Mucosa of gallbladder (tissue), 1 donor: ENCODE measurements at regions not wholly inside any gene's neighbourhood (a gene's known extent, or its start where the extent isn't known, plus 50 kb on each side); places are given as distances from the start of the nearest gene placed in this dataset.

Experiments used
- DNase-seq: peaks from one replicate; pipeline ENCODE4 v3.0.0-alpha.2; 2020; ENCODE audit warnings: low spot score
- donor health status: DM: no; HTN: no; CAD: no.

DNA sequence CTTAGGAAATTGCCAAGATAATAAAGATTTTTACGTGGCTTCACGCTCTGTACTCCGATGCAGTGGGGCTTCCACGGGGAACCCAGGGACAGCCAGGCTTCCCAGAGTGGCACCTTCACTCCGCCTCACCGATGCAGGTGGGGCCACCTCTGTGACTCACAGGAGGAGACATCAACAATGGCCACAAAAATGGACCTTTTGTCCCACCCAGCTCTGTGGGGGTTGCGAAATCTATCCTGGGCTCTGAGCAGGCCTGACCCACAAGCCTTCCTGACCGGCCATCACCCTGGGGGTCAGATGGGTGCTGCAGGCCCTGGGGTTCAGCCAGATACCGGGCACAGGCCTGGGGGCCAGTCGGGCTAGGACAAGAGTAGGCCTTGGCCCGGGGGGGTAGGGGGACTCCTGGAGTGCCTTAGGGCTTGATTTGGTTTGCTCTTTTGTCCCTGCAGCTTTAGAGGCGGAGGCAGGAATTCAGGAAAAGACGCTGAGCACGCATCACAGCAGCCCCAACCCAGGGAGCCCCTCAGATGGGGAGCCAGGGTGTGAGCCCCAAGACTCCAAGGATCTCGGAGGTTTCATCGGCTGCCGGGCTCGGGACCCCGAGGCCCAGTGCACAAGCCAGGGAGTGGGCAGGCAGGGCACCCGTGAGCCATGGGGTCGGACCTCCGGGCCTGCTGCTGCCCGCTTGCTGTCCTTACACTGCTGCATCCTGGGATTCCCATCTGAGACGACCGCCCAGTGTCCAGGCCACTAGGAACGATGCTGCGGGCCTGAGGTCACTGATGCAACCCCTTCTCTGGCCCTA is 136.5 kb upstream of the NKX1-1 start:
- DNase-seq = no peak

DNA sequence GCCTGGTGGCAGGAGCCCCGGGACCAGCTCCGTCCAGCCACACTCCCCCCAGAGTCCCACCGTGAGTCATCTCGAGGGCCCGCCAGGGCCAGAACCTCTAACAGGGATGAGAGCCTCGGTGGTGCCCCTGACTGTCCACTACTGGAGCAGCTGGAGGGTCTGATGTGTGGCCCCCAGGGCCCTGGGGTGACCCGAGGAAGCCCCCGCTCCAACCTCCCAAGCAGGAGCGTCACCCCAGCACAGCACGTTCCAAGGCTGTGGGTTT is 135.9 kb upstream of the NKX1-1 start:
- no peak for DNase-seq

DNA sequence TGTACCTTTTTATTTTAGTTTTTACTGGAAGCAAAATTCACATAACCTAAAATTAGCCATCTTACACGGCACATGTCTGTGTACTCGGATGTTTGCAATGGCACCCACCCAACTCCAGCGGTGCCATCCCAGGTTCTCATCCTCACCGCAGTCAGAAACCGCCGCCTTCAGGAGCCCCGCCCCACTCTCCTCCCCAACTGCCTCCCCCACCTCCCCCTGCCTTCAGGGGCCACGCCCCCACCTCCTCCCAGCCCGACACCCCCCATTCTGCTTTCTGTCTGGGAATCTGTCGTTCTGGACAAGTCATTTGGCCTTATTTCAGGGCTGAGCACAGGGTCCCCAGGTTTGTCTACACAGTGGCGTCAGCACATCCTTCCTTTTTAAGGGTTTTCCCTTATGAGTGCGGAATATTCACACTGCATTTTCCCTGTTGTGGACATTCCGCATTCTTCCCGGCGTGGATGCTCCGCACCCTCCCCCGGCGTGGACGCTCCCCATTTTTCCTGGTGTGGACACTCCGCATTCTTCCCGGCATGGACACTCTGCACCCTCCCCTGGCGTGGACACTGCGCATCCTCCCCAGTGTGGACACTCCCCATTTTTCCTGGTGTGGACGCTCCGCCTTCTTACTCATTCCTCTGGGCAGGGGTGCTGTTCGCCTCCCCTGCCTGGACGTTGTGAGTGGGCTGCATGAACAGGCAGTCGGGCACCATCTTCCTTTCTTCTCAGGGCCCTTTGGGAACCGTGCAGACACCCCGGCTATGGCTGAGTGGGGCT is 135.4 kb upstream of the NKX1-1 start:
- no peak for DNase-seq

DNA sequence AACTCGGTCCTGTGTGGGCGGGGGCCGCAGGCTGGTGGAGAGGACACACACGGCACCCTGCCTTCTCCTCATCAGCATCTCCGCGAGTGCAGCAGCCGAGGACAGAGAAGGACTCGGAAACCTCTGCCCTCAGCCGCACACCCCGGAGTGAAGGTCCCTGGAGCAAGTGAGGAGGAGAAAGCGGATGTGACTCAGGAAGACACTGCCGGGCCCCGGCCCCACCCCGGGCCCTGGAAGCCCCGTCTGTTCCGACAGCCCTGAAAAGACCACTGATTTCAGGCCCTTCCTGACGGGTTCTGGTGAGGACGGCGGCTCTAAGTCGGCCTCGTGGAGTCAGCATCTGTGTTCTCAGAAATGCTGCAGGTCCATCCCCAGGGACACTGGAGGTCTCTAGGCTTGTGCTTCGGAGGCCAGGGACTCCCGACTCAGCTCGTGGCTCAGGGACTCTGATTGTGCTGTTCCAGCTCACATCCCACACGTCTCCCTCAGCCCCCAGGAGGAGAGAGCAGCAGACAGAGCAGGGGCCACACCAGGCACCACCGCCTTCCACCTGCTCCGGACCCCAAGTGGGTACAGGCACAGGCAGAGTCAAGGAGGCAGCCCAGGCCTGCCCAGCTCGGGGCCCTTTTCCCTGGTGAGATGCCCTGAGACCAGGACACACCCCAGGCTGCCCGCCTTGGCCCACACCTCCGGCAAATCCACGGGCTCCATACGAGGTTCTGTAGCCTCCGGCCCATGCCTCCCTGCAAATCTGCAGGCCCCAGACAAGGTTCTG is 134.5 kb upstream of the NKX1-1 start:
- no peak for DNase-seq

DNA sequence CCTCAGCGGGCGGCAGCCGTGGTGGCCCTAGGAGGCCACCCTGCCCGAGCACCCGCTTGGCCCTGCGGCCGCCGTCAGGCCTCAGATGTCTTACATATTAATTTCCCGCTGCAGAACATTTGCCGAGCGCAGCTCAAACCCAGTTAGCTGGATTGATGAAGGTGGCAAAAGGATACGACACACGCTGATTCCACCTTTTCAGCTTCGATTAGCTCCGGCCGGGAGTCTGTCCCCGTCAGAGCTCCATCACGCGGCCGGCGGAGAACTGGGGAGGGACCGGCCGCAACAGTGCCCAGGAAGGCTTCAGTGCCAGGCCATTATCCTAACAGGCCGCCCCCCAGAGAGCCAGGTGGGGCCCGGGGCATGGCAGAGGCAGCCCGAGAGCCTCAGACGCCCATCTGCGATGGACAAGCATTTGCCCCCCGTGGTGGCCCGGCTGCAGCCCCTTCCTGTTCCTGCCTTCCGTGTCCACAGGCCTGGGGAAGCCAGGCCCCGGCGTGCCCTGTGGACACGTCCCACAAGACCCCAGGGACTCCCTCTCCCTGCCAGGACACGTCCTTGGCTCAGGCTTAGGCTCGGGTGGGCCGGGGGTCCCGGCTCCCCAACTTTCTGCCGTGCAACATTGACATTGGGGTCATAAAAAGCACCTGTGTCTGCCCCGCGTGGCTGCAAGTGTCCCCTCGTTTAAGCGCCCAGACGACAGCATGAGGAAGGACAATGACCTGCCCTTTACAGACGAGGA is 133.8 kb upstream of the NKX1-1 start:
- no peak for DNase-seq

DNA sequence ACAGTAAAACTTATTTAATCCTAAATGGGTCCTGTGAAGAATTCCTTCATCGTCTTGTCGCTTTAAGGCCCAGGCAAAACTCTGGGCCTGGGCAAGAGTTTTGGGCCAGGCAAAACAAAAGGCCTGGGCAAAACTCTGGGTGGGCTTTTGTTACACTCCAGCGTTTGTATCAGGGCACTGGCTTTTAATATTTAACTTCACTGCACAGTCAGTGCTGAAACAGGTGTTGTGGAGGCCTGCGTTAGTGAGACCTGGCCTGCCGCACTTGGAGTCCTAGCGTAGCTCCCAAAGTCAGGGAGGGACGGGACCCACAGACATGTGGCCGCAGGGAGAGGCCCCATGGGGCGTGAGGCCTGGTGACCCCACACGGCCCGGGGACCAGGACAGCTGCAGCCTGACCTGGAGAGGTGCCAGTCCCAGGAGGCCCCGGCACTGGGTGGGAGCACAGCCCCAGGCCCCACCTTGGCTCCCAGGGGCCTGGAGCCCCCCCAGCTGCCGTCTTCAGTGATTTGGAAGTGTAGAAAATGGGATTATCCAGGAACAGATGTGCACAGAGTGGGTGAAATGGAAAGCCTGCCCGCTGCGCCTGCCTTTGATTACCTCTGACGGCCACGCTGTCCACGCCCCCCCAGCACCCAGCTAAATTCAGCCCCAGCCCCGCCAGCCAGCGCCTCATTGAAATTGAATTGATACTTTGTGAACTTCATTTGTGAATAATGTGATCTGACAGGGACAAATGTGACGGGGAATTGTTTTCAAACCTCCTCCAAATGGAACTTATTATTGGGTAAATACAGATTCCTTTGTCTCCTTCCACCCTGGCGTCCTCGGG is 132.9 kb upstream of the NKX1-1 start:
- DNase-seq = no peak

DNA sequence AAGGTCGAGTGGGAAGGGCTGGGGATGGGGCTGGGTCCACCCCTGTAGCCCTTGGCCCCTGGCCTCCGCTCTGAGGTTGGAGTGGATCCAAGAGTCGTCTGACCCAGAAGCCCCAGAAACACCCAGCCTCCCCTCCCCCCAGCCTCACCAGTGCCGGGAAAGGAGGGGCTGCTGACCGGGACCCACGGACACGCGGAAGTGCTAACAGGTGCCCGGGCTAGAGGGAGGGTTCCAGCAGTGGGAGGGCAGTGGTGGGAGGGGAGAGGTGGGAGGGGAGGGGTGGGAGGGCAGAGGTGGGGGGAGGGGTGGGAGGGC is 131.8 kb upstream of the NKX1-1 start:
- DNase-seq = no peak

DNA sequence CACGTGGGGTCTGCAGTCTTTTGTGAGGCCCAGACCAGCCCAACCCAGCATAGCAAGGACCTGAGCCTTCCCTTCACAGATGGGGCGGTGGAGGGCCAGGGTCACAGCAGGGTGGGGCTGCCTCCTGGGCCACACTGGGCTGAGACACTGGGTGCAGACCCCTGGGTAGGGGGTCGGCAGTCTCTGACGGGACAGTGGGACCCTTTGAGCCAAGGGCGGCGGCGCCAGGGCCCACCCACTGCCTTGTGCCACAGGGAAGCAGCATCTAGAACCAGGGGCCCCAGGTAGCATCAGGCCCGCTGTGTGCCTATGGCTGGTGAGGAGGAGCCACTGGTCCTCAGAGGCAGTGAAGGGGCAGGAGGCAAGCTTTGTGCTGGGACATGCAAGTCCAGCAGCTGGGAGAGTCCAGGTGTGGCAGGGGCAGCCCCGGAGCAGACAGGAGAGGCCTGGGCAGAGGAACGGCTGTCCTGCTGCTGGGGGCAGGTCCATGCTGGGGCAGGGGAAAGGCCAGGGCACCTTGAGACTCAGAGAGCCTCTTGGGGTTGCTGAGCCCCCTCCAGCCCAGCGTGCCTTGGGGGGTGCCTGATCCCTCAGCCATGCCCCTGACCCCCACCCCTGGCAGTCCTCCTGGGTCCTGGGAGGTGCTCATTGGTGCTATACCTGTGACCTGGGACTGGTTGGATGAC is 131.3 kb upstream of the NKX1-1 start:
- no peak for DNase-seq

DNA sequence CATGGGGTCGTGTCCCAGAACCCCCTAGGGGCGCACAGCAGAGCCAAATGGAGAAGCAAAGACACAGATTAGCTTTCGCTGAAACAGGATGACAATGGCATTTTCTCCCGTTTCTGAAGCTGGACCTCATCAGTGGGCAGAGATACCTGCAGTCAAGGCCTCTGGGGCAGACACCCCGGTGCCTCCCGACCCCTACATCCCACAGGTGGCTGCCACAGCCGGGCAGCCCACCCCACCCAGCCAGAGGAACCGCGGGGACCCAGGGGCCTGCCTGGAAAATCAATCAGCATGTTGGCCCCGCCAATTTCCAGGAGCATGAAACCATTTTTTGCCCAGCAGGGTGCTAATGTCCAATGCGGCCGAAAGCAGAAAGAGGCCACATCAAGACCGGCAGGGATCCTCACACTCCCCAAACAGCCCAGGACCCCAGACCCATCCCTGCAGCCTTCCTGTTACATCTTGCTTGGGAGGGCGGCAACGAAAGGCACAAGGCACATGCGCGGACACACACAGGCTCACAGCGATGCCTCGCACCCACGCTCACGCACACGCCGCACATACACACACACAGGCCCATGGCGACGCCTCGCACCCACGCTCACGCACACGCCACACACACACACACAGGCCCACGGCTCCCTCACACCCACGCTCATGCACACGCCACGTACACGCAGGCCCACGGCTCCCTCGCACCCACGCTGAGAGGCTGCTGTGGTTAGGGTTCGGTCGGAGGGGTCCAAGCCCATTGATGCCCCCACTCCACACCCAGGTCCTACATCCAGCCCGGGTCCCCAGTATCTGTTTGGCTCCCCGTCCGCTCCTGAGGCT is 130.6 kb upstream of the NKX1-1 start:
- DNase-seq = no peak

DNA sequence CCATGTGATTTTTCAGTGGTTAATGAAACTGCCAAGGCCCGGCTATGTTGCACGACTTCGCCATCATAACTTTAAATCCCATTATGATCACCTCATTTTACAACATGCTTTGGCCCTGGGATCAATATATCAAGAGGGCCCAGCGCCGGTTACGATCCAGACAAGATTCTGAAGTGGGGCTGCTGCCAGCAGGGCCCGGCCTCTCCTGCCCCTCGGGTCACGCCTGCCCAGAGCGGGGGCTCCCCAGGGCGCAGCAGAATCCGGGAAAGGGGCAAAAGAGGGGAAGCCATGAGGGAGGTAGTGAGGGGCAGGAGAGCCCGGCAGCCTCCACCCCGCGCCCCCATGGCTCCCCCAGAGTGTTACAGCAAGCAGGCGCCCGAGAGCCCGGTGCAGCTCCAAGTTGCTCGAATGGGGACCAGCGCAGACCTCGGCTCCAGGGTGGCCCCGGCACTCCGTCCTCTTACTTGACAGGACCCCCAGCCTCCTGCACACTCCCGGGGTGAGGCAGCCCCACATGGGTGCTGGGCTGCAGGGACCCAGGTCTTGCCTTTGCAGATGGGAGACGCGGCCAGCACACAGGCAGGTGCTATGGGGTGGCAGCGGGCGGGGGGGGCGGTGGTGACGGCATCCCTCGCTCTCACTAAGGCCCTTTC is 129.8 kb upstream of the NKX1-1 start:
- DNase-seq = no peak

DNA sequence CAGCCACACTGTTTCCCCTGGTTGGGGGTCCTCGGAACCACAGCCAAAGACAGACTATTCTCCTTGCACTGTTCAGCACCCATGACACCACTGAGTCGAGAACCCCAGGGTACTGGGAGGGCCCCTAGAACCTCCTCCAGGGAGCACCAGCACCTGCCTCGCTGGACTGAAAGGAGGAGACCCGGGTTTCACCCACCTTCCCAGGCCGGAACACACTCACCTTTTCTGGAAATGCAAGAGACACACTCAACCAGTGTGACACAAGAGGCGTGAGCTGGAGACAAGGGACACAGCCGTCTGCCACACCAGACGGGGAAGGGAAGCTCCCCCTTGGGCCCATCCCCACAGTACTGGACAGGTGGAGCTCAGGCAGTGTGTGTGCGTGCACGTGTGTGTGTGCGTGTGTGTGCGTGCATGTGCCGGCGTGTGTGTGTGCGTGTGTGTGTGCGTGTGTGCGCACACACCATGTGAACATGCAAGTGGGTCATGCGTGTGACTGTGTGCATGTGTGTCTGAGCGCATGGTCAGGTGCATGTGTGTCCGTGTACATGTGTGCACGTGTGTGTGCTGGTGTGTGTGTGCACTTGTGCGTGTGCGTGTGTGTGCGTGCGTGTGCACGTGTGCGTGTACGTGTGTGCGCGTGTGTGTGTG is 128.8 kb upstream of the NKX1-1 start:
- no peak for DNase-seq

DNA sequence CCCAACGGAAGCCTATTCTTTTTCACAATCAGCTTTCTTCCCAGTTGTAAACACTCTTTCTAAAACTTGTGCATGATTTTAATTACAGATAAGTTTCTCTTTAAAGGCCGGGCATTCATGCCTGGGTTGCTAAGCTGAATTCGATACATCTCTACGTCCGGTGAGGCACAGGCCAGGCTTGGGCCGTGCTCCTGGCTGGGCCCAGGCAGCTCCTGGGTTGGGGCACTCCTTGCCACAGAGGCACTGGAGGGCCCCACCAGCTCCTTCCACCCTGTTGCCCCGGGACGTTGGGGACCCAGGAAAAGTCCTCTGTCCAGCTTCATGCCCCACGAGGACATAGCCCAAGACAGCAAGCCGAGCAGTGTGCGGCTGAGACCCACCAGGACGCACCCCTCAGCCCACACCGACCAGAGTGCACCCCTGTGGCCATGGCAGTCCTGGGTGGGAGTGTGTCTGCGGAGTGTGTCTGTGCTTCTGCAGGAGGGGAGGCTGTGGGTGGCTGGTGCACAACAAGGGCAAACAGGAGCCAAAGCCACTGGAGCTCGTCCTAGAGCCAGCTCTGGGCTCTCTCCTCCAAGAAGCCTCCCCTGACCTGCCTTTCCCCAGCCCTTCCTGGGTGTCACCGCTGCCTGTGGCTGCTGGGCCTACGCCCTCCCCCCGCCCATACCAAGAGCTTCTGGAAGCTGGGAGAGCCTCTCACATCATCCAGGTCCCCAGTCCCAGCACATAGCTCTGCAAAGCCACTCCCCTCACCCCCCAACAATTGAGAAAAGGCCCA is 128.0 kb upstream of the NKX1-1 start:
- no peak for DNase-seq

DNA sequence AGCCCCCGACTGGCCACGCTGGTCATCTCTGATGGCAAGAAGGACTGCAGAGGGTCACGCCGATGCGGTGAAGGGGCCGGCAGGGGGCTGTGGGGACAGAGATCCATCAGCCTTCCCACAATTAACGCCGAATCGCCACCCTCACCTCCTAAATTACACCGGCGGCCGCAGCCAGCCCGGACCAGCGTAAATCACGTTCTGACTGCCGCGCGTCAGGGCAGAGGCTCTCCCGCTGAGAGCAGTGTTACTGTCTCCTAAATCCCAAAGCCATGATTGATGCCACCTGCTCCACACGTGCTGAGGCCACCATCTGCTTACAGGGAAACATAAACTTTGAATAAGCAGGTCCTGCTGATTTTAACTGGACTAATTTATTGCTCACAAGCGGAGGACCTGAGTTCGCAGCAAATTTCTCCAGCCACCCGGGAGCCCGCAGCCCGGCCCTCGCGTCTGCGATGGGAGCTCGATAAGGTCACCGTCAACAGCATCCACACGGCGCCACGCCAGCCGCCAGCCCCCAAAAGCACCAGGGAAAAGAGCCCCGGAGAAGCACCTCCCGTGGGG is 127.3 kb upstream of the NKX1-1 start:
- DNase-seq = no peak

DNA sequence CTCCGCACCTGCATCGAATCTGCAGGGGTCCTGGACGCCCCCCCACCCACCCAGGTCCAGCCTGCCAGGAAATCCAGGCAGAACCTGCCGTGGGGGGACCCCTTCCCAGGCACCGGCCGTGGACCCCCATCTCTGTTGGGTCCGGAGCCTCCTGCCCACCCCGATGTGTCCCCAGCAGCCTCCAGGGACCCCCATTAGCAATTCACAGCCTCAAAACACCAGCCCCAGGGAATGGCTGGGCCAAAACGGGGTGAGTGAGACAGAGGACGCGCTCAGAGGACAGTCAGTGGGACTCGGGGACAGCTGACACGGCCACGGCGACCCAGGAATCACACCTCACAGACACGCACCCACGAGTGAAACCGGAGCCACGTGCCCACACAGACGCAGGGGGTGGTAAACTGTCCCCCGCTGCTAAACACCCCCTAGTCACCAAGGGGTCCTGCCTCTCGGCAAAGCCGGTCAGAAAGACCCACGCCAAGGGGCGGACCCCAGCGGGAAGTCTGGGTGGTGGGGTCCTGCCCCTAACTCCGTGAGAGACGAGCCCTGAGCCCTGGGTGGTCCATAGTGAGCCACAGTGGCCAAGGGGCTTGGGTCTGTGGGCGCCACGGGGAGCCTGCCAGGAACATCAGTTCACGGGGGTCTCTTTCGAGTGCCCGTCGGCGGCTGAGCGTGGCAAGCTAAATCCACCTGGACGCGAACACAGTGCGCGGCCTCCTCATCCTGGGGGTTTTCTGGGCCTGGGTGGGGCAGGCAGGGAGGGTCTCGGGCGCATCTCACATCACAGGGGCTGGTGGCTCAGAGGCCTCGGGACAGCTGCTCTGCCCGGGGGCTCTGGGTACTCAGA is 126.5 kb upstream of the NKX1-1 start:
- DNase-seq = no peak

DNA sequence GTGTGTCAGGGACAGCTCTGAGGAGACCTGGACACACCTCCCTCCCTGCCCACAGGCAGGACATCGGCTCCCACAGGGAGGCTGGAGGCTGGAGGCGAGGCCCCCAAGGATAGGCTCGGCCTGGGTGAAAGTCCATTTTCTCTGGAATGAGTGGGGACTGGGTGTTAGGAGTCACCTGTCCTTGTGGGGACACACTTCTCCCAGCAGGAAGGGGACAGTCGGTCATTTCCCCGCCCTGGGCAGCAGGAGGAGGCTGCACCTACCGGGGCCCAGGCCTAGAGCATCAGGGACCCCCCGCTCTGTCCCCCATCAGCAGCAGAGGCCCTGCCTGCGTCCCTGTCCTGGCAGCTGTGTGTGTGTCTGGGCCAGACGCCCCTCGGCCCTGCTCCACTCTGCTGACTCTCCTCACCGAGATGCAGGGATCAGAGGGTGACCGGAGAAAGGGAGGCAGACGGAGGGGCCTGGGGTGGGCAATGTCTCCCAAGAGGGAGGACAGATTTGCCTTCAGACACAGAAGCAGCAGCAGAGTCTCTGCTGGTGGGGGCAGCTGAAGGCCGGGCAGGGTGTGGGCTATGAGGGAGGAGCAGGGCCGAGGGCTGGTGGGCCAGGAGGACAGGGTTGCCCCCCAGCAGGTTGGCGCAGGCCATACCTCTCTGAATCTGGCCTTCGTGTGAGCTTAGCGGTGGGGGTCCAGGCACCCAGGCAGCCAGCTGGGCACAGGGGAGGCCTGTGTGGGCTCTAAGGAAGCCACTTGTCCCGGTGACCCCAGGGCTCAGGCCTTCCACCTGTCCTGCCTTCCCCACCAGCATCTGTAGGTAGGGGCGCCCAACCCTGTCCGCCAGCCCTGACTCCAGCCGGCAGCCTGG is 125.7 kb upstream of the NKX1-1 start:
- no peak for DNase-seq

DNA sequence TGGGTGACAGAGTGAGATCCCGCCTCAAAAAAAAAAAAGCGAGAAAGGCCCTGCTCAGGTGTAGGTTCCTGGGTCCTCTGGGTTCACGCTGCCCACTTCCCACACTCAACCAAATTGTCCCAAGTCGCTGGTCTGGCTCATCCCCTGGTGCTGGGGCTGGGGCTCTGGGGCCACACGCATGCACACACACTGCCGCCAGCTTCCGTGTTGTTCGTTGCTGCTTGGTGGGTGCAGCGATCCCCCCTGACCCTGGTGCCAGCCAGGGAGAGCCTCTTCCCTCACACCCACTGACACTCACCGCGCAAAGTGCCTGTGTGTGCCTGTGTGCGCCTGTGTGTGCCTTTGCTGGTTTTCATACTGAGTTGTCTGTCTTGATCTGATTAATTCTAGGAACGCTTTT is 124.1 kb upstream of the NKX1-1 start:
- DNase-seq = no peak
